GM21529 (cell line): ENCODE measurements at regions not wholly inside any gene's neighbourhood (a gene's known extent, or its start where the extent isn't known, plus 50 kb on each side); places are given as distances from the start of the nearest gene placed in this dataset.

Experiments
- ATAC-seq: cut with Tn5 transposase; IDR thresholded peaks from one replicate; pipeline ENCODE4 v1.9.1; 2021; ENCODE audit not compliant: unreplicated experiment

GRCh38 chr12:46453428-46453827 is 80.9 kb upstream of the SLC38A2 start:
- ATAC-seq: no peak

- no peak for ATAC-seq
These were observed 80.2 kb upstream of the SLC38A2 start for GRCh38 chr12:46452776-46453175.

- ATAC-seq: no peak
These were observed 79.6 kb upstream of the SLC38A2 start for GRCh38 chr12:46452061-46452615.

- ATAC-seq: no peak
These were observed 78.9 kb upstream of the SLC38A2 start for GRCh38 chr12:46451276-46452021.

GRCh38 chr12:46450279-46450748 is 77.7 kb upstream of the SLC38A2 start:
- ATAC-seq: no peak

- ATAC-seq: no peak
These were observed 77.3 kb upstream of the SLC38A2 start for GRCh38 chr12:46449856-46450255.

GRCh38 chr12:46449316-46449715 is 76.7 kb upstream of the SLC38A2 start:
- ATAC-seq: no peak

- no peak for ATAC-seq
These were observed 74.1 kb upstream of the SLC38A2 start for GRCh38 chr12:46446645-46447044.

GRCh38 chr12:46445551-46446235 is 73.1 kb upstream of the SLC38A2 start:
- no peak for ATAC-seq

- ATAC-seq: no peak
These were observed 72.5 kb upstream of the SLC38A2 start for GRCh38 chr12:46445093-46445492.

- ATAC-seq: no peak
These were observed 71.2 kb upstream of the SLC38A2 start for GRCh38 chr12:46443594-46444263.

- no peak for ATAC-seq
These were observed 70.2 kb upstream of the SLC38A2 start for GRCh38 chr12:46442738-46443137.

- ATAC-seq: no peak
These were observed 69.7 kb upstream of the SLC38A2 start for GRCh38 chr12:46442239-46442638.

GRCh38 chr12:46439793-46440511 is 67.4 kb upstream of the SLC38A2 start:
- ATAC-seq: no peak

- no peak for ATAC-seq
These were observed 66.2 kb upstream of the SLC38A2 start for GRCh38 chr12:46438719-46439319.

GRCh38 chr12:46438256-46438655 is 65.7 kb upstream of the SLC38A2 start:
- no peak for ATAC-seq

GRCh38 chr12:46437469-46437868 is 64.9 kb upstream of the SLC38A2 start:
- ATAC-seq: no peak

GRCh38 chr12:46436747-46437146 is 64.2 kb upstream of the SLC38A2 start:
- ATAC-seq: no peak

- ATAC-seq: no peak
These were observed 63.1 kb upstream of the SLC38A2 start for GRCh38 chr12:46435625-46436024.

- ATAC-seq: no peak
These were observed 62.5 kb upstream of the SLC38A2 start for GRCh38 chr12:46435029-46435428.

- no peak for ATAC-seq
These were observed 61.3 kb upstream of the SLC38A2 start for GRCh38 chr12:46433829-46434228.
